BJ (cell line): ENCODE measurements at regions not wholly inside any gene's neighbourhood (a gene's known extent, or its start where the extent isn't known, plus 50 kb on each side); places are given as distances from the start of the nearest gene placed in this dataset.

Experiments
- CTCF ChIA-PET: fragments of 350-600 bp; formaldehyde crosslinking; extraction: SDS; loops from one replicate; lab custom pipeline; 2021; ENCODE audit warnings: antibody characterized with exemption, inconsistent platforms; lab: Yijun Ruan, JAX
- POLR2A ChIA-PET: fragments of 300-600 bp; sonication (Branson Sonifier 250); formaldehyde crosslinking; extraction: SDS; loops from one replicate; lab custom pipeline; 2021; ENCODE audit warnings: antibody characterized with exemption; lab: Charles Lee
- DNase-seq: peaks from one replicate; pipeline ENCODE4 v3.0.0-alpha.2; 2011; ENCODE audit warnings: low read depth
- H3K27me3 ChIP-seq: 2 replicates; pipeline ENCODE4 v1.6.0; 2011; ENCODE audit warnings: low read length; ENCODE audit not compliant: control insufficient read depth, insufficient read depth
- H3K36me3 ChIP-seq: 2 replicates; pipeline ENCODE4 v1.5.1; 2011; ENCODE audit warnings: low read length; ENCODE audit not compliant: control insufficient read depth, insufficient read depth
- H3K4me3 ChIP-seq: 2 replicates; pipeline ENCODE4 v1.5.1; 2011; ENCODE audit warnings: low read depth, mild to moderate bottlenecking, control low read depth, low read length
- TF ChIP-seq, protein P1 (sequence below): IDR thresholded peaks from 2 replicates; pipeline ENCODE4 v1.5.1; 2011; ENCODE audit warnings: low read depth, mild to moderate bottlenecking, control low read depth, inconsistent platforms, low read length, moderate library complexity; ENCODE audit not compliant: insufficient read depth

- no peak for DNase-seq
- CTCF ChIA-PET = no interaction called here
- H3K4me3 ChIP-seq = no peak overlapping the region
- POLR2A ChIA-PET = no interaction called here
- TF ChIP-seq, protein P1, sequence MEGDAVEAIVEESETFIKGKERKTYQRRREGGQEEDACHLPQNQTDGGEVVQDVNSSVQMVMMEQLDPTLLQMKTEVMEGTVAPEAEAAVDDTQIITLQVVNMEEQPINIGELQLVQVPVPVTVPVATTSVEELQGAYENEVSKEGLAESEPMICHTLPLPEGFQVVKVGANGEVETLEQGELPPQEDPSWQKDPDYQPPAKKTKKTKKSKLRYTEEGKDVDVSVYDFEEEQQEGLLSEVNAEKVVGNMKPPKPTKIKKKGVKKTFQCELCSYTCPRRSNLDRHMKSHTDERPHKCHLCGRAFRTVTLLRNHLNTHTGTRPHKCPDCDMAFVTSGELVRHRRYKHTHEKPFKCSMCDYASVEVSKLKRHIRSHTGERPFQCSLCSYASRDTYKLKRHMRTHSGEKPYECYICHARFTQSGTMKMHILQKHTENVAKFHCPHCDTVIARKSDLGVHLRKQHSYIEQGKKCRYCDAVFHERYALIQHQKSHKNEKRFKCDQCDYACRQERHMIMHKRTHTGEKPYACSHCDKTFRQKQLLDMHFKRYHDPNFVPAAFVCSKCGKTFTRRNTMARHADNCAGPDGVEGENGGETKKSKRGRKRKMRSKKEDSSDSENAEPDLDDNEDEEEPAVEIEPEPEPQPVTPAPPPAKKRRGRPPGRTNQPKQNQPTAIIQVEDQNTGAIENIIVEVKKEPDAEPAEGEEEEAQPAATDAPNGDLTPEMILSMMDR = no peak
- no peaks in the 10 kb centered on the region for H3K36me3 ChIP-seq
- no peaks in the 10 kb centered on the region for H3K27me3 ChIP-seq
Observed at GRCh38 chrX:25600776-25601175, 537.4 kb upstream of the MAGEB18 start.

GRCh38 chrX:25601323-25601722 is 536.8 kb upstream of the MAGEB18 start:
- Histone ChIP-seq H3K4me3 (no peak overlapping the region), H3K36me3 (no peaks in the 10 kb centered on the region), H3K27me3 (no peaks in the 10 kb centered on the region)
- DNase-seq = no peak
- CTCF ChIA-PET = no interaction called here
- TF ChIP-seq, protein P1 = no peak
- POLR2A ChIA-PET = no interaction called here

DNA sequence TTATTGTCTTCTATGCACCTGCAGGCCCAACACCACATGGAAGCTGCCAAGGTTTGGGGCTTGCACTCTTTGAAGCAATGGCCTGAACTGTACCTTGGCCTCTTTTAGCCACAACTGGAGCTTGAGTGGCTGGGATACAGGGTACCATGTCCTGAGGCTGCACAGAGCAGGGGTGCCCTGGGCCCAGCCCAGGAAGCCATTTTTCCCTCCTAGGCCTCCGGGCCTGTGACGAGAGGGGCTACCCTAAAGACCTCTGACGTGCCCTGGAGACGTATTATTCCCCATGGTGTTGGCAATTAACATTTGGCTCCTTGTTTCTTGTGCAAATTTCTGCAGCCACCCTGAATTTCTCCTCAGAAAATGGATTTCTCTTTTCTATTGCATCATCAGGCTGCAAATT is 519.9 kb upstream of the MAGEB18 start:
- ChIA-PET POLR2A (no interaction called here), CTCF (no interaction called here)
- TF ChIP-seq, protein P1 = no peak
- DNase-seq = no peak
- no peaks in the 10 kb centered on the region for H3K36me3 ChIP-seq
- H3K4me3 ChIP-seq = no peak overlapping the region
- no peaks in the 10 kb centered on the region for H3K27me3 ChIP-seq

- ChIA-PET CTCF (no interaction called here), POLR2A (no interaction called here)
Observed at GRCh38 chrX:25640276-25640675, 497.9 kb upstream of the MAGEB18 start.

DNA sequence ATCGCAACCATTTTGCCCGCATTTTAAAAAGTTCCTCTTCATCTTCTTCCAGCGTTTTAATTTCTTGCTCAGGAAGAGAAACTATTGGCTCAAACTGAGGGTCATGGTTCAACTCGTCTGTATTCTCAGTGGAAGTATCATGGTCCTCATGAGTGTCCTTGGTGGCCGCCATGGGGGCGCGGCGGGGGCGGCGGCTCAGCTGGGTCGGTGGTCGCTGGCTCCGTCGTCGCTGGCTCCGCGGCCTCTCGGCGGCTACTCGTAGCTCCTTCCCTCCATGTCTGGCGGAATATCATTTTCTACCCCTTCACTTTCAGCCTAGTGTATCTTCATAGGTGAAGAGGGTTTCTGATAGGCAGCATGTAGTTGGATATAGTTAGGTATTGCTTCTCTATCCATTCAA is 492.0 kb upstream of the MAGEB18 start:
- no peaks in the 10 kb centered on the region for H3K27me3 ChIP-seq
- CTCF ChIA-PET = no interaction called here
- no peak for DNase-seq
- TF ChIP-seq, protein P1 = no peak
- no peaks in the 10 kb centered on the region for H3K36me3 ChIP-seq
- no peak overlapping the region for H3K4me3 ChIP-seq
- POLR2A ChIA-PET = no interaction called here

More at GRCh38 chrX:25640276-25640675, 497.9 kb upstream of the MAGEB18 start:
- Histone ChIP-seq H3K27me3 (no peaks in the 10 kb centered on the region), H3K4me3 (no peak overlapping the region), H3K36me3 (no peaks in the 10 kb centered on the region)
- TF ChIP-seq, protein P1 = no peak
- no peak for DNase-seq
